Ishikawa (cell line): ENCODE measurements at regions not wholly inside any gene's neighbourhood (a gene's known extent, or its start where the extent isn't known, plus 50 kb on each side); places are given as distances from the start of the nearest gene placed in this dataset.

Experiments used
- CEBPB ChIP-seq: IDR thresholded peaks from 2 replicates; pipeline ENCODE4 v1.6.1; 2012
- CREB1 ChIP-seq: IDR thresholded peaks from 2 replicates; pipeline ENCODE4 v1.6.1; 2012; ENCODE audit warnings: low read depth
- EGR1 ChIP-seq: IDR thresholded peaks from 2 replicates; pipeline ENCODE4 v1.6.1; 2012
- EP300 ChIP-seq: IDR thresholded peaks from 2 replicates; pipeline ENCODE4 v1.6.1; 2012; ENCODE audit warnings: borderline replicate concordance
- FOXM1 ChIP-seq: IDR thresholded peaks from 2 replicates; pipeline ENCODE4 v1.6.1; 2012; ENCODE audit warnings: low read depth, borderline replicate concordance
- NFIC ChIP-seq: IDR thresholded peaks from 2 replicates; pipeline ENCODE4 v1.6.1; 2012
- RAD21 ChIP-seq: IDR thresholded peaks from 2 replicates; pipeline ENCODE4 v1.6.1; 2012; ENCODE audit warnings: low read depth
- REST ChIP-seq: IDR thresholded peaks from 2 replicates; pipeline ENCODE4 v1.6.1; 2012; ENCODE audit warnings: low read depth, mild to moderate bottlenecking
- TAF1 ChIP-seq: IDR thresholded peaks from 2 replicates; pipeline ENCODE4 v1.6.1; 2012; ENCODE audit warnings: low read depth, mild to moderate bottlenecking
- TEAD4 ChIP-seq: IDR thresholded peaks from 2 replicates; pipeline ENCODE4 v1.6.1; 2012
- YY1 ChIP-seq: IDR thresholded peaks from 2 replicates; pipeline ENCODE4 v1.6.1; 2012; ENCODE audit warnings: low read depth
- ZBTB7A ChIP-seq: IDR thresholded peaks from 2 replicates; pipeline ENCODE4 v1.6.1; 2012; ENCODE audit warnings: low read depth
- TF ChIP-seq, protein P1 (sequence below): IDR thresholded peaks from 2 replicates; pipeline ENCODE4 v1.6.1; 2012
- TF ChIP-seq, protein P2 (sequence below): IDR thresholded peaks from 2 replicates; pipeline ENCODE4 v1.6.1; 2012

GRCh38 chr1:84086189-84086588 lies 57.9 kb upstream of the PRKACB start:
- TF ChIP-seq EP300 (no peak), TAF1 (no peak), RAD21 (no peak), YY1 (no peak), TEAD4 (no peak), EGR1 (no peak), NFIC (no peak), REST (no peak), CREB1 (no peak), ZBTB7A (no peak), CEBPB (no peak), FOXM1 (no peak)
- TF ChIP-seq, protein P1, sequence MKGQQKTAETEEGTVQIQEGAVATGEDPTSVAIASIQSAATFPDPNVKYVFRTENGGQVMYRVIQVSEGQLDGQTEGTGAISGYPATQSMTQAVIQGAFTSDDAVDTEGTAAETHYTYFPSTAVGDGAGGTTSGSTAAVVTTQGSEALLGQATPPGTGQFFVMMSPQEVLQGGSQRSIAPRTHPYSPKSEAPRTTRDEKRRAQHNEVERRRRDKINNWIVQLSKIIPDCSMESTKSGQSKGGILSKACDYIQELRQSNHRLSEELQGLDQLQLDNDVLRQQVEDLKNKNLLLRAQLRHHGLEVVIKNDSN, result no peak
- TF ChIP-seq, protein P2, sequence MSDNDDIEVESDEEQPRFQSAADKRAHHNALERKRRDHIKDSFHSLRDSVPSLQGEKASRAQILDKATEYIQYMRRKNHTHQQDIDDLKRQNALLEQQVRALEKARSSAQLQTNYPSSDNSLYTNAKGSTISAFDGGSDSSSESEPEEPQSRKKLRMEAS, result no peak
